Right ventricle myocardium inferior (tissue), 1 donor: ENCODE measurements at regions not wholly inside any gene's neighbourhood (a gene's known extent, or its start where the extent isn't known, plus 50 kb on each side); places are given as distances from the start of the nearest gene placed in this dataset.
"Not testable (repeated sequence)": the region's sequence is repeated elsewhere in the genome, so short reads cannot be mapped to it uniquely, and the experiment has no call there.

Experiments used
- ATAC-seq: fragments of 200-7000 bp; cut with Tn5 transposase; one replicate; pipeline ENCODE4 v1.9.1; 2020; ENCODE audit warnings: mild to moderate bottlenecking, moderate library complexity
- DNase-seq: peaks from one replicate; pipeline ENCODE4 v3.0.0; 2021; ENCODE audit errors: missing footprints
- intact Hi-C: fragments of 100-400 bp; cut with DNase I; formaldehyde crosslinking; loops from one replicate; pipeline ENCODE4 v1.11.0; 2022
- donor health status: DM: no; HTN: yes; CAD: no; lungs with severe emphysema.

- intact Hi-C loops, DNase-seq, ATAC-seq: not testable (repeated sequence)
These were observed 128.4 kb downstream of the POTEG start for GRCh38 chr14:19305776-19306175.

GRCh38 chr14:19306405-19306804 lies 127.7 kb downstream of the POTEG start:
- intact Hi-C loops, DNase-seq, ATAC-seq: not testable (repeated sequence)

GRCh38 chr14:19311023-19311422 lies 123.1 kb downstream of the POTEG start:
- intact Hi-C loops, ATAC-seq: not testable (repeated sequence)

DNA sequence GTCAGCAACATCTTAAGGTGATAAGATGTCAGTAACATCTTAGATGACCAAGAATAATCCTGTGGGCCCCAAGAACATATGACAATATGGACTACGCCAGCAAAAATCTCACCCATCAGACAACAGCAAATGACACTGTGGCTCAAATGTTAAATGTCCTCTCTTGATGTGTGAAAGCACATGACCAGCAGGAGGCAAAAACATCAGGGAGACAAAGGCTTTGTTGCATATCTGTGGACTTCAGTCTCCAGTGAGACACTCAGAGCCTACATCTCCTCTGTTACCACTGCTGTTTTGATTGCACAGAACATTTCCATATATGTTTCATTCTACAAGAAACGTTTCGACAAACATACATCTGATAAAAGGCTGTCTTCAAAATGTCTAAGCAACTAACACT lies 103.5 kb downstream of the POTEG start:
- DNase-seq, intact Hi-C loops: not testable (repeated sequence)

More at GRCh38 chr14:19311023-19311422, 123.1 kb downstream of the POTEG start:
- DNase-seq: not testable (repeated sequence)

GRCh38 chr14:19337232-19338059 lies 96.7 kb downstream of the POTEG start:
- intact Hi-C loops, DNase-seq: not testable (repeated sequence)
- ATAC-seq: peak; percentile 88

More for the DNA sequence above, 103.5 kb downstream of the POTEG start:
- ATAC-seq: not testable (repeated sequence)

DNA sequence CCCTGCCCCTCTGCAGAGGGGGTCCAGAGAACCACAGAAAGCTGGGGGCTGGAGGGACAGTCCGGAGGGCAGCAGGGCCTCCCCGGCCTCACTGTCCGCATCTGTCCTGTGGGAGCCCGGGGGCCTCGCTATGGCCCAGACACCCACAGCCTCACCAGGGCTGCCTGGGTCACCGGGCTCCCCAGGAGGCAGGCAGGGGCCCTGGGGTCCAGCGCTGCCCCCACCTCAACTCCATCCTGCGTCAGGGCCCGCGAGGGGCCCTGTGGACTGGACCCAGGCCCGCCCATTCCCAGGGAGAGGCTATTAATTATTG lies 96.1 kb downstream of the POTEG start:
- ATAC-seq: peak; percentile 39
- DNase-seq, intact Hi-C loops: not testable (repeated sequence)

- intact Hi-C loops, ATAC-seq, DNase-seq: not testable (repeated sequence)
These were observed 93.2 kb downstream of the POTEG start for GRCh38 chr14:19340976-19341375.

GRCh38 chr14:19341627-19342026 lies 92.5 kb downstream of the POTEG start:
- intact Hi-C loops, ATAC-seq: not testable (repeated sequence)
- peak; percentile 62 for DNase-seq

- ATAC-seq, intact Hi-C loops, DNase-seq: not testable (repeated sequence)
These were observed 89.9 kb downstream of the POTEG start for GRCh38 chr14:19344261-19344660.

GRCh38 chr14:19344689-19345088 lies 89.5 kb downstream of the POTEG start:
- ATAC-seq, intact Hi-C loops: not testable (repeated sequence)

GRCh38 chr14:19345298-19345911 lies 88.7 kb downstream of the POTEG start:
- intact Hi-C loops, ATAC-seq, DNase-seq: not testable (repeated sequence)

More at GRCh38 chr14:19344689-19345088, 89.5 kb downstream of the POTEG start:
- DNase-seq: not testable (repeated sequence)

GRCh38 chr14:19346074-19346480 lies 88.1 kb downstream of the POTEG start:
- DNase-seq: peak; percentile 62
- ATAC-seq: peak; percentile 50
- intact Hi-C loops: not testable (repeated sequence)

DNA sequence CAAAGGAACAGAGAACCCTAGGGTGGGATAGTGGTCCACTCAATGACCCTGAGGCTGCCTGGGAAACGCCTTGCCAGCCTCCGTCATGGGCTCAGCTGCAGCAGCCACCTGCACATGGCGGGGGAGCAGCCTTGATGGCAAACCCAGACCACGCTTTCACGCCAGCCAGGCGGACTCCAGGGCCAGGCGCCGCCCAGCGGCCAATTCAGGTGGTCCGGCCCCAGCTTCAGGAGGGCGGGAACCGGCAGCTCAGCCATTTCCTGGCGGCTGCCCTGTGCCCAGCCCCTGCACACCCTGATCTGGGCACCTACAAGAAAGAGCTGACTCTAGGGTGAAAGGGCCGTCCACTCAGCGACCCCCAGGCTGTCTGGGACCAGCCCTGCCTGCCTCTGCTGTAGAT lies 87.5 kb downstream of the POTEG start:
- intact Hi-C loops, ATAC-seq: not testable (repeated sequence)

GRCh38 chr14:19347112-19347511 lies 87.0 kb downstream of the POTEG start:
- ATAC-seq, DNase-seq, intact Hi-C loops: not testable (repeated sequence)

More for the DNA sequence above, 87.5 kb downstream of the POTEG start:
- DNase-seq: not testable (repeated sequence)
